Upper lobe of left lung (tissue), 6 donors: ENCODE measurements at regions not wholly inside any gene's neighbourhood (a gene's known extent, or its start where the extent isn't known, plus 50 kb on each side); places are given as distances from the start of the nearest gene placed in this dataset.

Source experiments
- ATAC-seq, 2 donors: fragments of 200-7000 bp; cut with Tn5 transposase; one replicate each; pipeline ENCODE4 v1.9.1; 2022; ENCODE audit warnings: mild to moderate bottlenecking in 2 of 2, moderate library complexity in 2 of 2; ENCODE audit not compliant: low FRiP score in 2 of 2
- DNase-seq, 2 donors: peaks; one replicate each; pipeline ENCODE4 v3.0.0-alpha.2; 2019 to 2020
- H3K27ac ChIP-seq, 4 donors: fragments of 200-600 bp; sonication (generic); one replicate each; pipeline ENCODE4 v1.5.1; 2016 to 2019
- H3K27me3 ChIP-seq, 4 donors: fragments of 200-600 bp; sonication (generic); one replicate each; pipeline ENCODE4 v1.5.1; 2017 to 2019
- H3K36me3 ChIP-seq, 4 donors: fragments of 200-600 bp; sonication (generic); one replicate each; pipeline ENCODE4 v1.5.1; 2016 to 2019
- H3K4me1 ChIP-seq, 4 donors: fragments of 200-600 bp; sonication (generic); one replicate each; pipeline ENCODE4 v1.5.1; 2018 to 2019
- H3K4me3 ChIP-seq, 4 donors: fragments of 200-600 bp; sonication (generic); one replicate each; pipeline ENCODE4 v1.5.1; 2017 to 2019; ENCODE audit warnings: mild to moderate bottlenecking in 2 of 4, moderate library complexity in 1 of 4
- H3K9me3 ChIP-seq, 4 donors: fragments of 200-600 bp; sonication (generic); one replicate each; pipeline ENCODE4 v1.5.1; 2018 to 2019
- CTCF ChIP-seq, 6 experiments: fragments of 450-650 bp in 4 of 6; fragments of 200-600 bp in 2 of 6; sonication (generic) in 2 of 6; IDR thresholded peaks; one replicate each; pipeline ENCODE4 v1.5.1; 2016 to 2019; ENCODE audit warnings: antibody characterized with exemption in 6 of 6
- EP300 ChIP-seq, 4 donors: sonication (generic); formaldehyde crosslinking; IDR thresholded peaks; one replicate each; pipeline ENCODE4 v1.5.1; 2017; ENCODE audit warnings: antibody characterized with exemption in 4 of 4, control low read depth in 2 of 4
- POLR2A ChIP-seq, 4 donors: fragments of 450-650 bp; IDR thresholded peaks; one replicate each; pipeline ENCODE4 v1.5.1; 2016 to 2017; ENCODE audit warnings: antibody characterized with exemption in 4 of 4, mild to moderate bottlenecking in 2 of 4
- POLR2AphosphoS5 ChIP-seq, 2 donors: sonication (generic); formaldehyde crosslinking; IDR thresholded peaks; one replicate each; pipeline ENCODE4 v1.5.1; 2017; ENCODE audit warnings: antibody characterized with exemption in 2 of 2
- WGBS, 2 donors: methylation state at CpG; one replicate each; pipeline ENCODE4 v1.1.5; 2017 to 2018; 5-methylcytosine and 5-hydroxymethylcytosine counted together
- donor health status: DM: no; HTN: no; CAD: no; lungs with moderate emphysema.
- donor health status: DM: no; HTN: yes; CAD: no; lungs with severe emphysema.

GRCh38 chr18:52216109-52216508, 123.9 kb upstream of the DCC start:
- H3K4me3 ChIP-seq = no peak overlapping the region
- DNase-seq = no peak
- H3K9me3 ChIP-seq = no peaks in the 10 kb centered on the region
- no peaks in the 10 kb centered on the region for H3K27me3 ChIP-seq
- TF ChIP-seq CTCF (IDR thresholded peaks at IDR 0.05) (no peak), POLR2AphosphoS5 (IDR thresholded peaks at IDR 0.05) (no peak), POLR2A (IDR thresholded peaks at IDR 0.05) (no peak), EP300 (IDR thresholded peaks at IDR 0.05) (no peak)
- H3K27ac ChIP-seq = no peak overlapping the region
- no peaks in the 10 kb centered on the region for H3K4me1 ChIP-seq
- ATAC-seq = no peak
- H3K36me3 ChIP-seq = no peaks in the 10 kb centered on the region

GRCh38 chr18:52216666-52217065, 123.3 kb upstream of the DCC start:
- Histone ChIP-seq H3K9me3 (no peaks in the 10 kb centered on the region), H3K27ac (no peak overlapping the region), H3K4me3 (no peak overlapping the region), H3K27me3 (no peaks in the 10 kb centered on the region), H3K4me1 (no peaks in the 10 kb centered on the region), H3K36me3 (no peaks in the 10 kb centered on the region)
- ATAC-seq = no peak
- WGBS, 2 donors = 42 to 58% methylated on average over 1 of the region's 1 CpG
- no peak for DNase-seq
- TF ChIP-seq POLR2AphosphoS5 (IDR thresholded peaks at IDR 0.05) (no peak), POLR2A (IDR thresholded peaks at IDR 0.05) (no peak), CTCF (IDR thresholded peaks at IDR 0.05) (no peak), EP300 (IDR thresholded peaks at IDR 0.05) (no peak)

GRCh38 chr18:52219102-52219501, 120.9 kb upstream of the DCC start:
- TF ChIP-seq POLR2A (IDR thresholded peaks at IDR 0.05) = no peak
- TF ChIP-seq CTCF (IDR thresholded peaks at IDR 0.05) = no peak
- no peak for TF ChIP-seq EP300 (IDR thresholded peaks at IDR 0.05)
- no peak for TF ChIP-seq POLR2AphosphoS5 (IDR thresholded peaks at IDR 0.05)
- H3K9me3 ChIP-seq = no peaks in the 10 kb centered on the region
- 64 to 82% methylated on average over 3 of the region's 3 CpGs for WGBS, 2 donors

GRCh38 chr18:52220062-52220591, 119.9 kb upstream of the DCC start:
- DNase-seq (no peak), ATAC-seq (no peak)
- no peaks in the 10 kb centered on the region for H3K4me1 ChIP-seq
- 75 to 78% methylated on average over 1 of the region's 1 CpG for WGBS, 2 donors
- H3K36me3 ChIP-seq = no peaks in the 10 kb centered on the region
- H3K4me3 ChIP-seq = no peak overlapping the region
- H3K27ac ChIP-seq = no peak overlapping the region
- TF ChIP-seq POLR2A (IDR thresholded peaks at IDR 0.05) (no peak), EP300 (IDR thresholded peaks at IDR 0.05) (no peak), CTCF (IDR thresholded peaks at IDR 0.05) (no peak), POLR2AphosphoS5 (IDR thresholded peaks at IDR 0.05) (no peak)
- no peaks in the 10 kb centered on the region for H3K27me3 ChIP-seq
- H3K9me3 ChIP-seq = no peaks in the 10 kb centered on the region

More at GRCh38 chr18:52219102-52219501, 120.9 kb upstream of the DCC start:
- Histone ChIP-seq H3K27ac (no peak overlapping the region), H3K27me3 (no peaks in the 10 kb centered on the region), H3K36me3 (no peaks in the 10 kb centered on the region), H3K4me1 (no peaks in the 10 kb centered on the region), H3K4me3 (no peak overlapping the region)
- no peak for ATAC-seq
- no peak for DNase-seq

GRCh38 chr18:52222211-52222610, 117.8 kb upstream of the DCC start:
- DNase-seq = no peak
- Histone ChIP-seq H3K36me3 (no peaks in the 10 kb centered on the region), H3K4me3 (no peak overlapping the region), H3K27ac (no peak overlapping the region), H3K9me3 (no peaks in the 10 kb centered on the region), H3K4me1 (no peaks in the 10 kb centered on the region), H3K27me3 (no peaks in the 10 kb centered on the region)
- WGBS, 2 donors = 72 to 77% methylated on average over 2 of the region's 2 CpGs
- ATAC-seq = no peak
- no peak for TF ChIP-seq POLR2A (IDR thresholded peaks at IDR 0.05)
- TF ChIP-seq POLR2AphosphoS5 (IDR thresholded peaks at IDR 0.05) = no peak
- TF ChIP-seq EP300 (IDR thresholded peaks at IDR 0.05) = no peak
- no peak for TF ChIP-seq CTCF (IDR thresholded peaks at IDR 0.05)
